ENCODE measurements at regions not wholly inside any gene's neighbourhood (a gene's known extent, or its start where the extent isn't known, plus 50 kb on each side); places are given as distances from the start of the nearest gene placed in this dataset.
"Not testable (repeated sequence)": the region's sequence is repeated elsewhere in the genome, so short reads cannot be mapped to it uniquely, and the experiment has no call there.

- Histone ChIP-seq H3K36me3 (ENCODE audit: control insufficient read depth, insufficient read depth, low read length) (no peaks in the 10 kb centered on the region), H3K79me2 (no peaks in the 10 kb centered on the region), H3K4me2 (ENCODE audit: low read length) (no peak overlapping the region), H2AFZ (no peak overlapping the region), H3K4me3 (ENCODE audit: low read depth, low read length) (no peak overlapping the region), H3K9me3 (ENCODE audit: control insufficient read depth, low read length) (no peaks in the 10 kb centered on the region), H3K4me1 (no peaks in the 10 kb centered on the region), H3K9ac (no peak overlapping the region), H3K27ac (no peak overlapping the region), H3K27me3 (ENCODE audit: control insufficient read depth, insufficient read depth, low read length) (no peaks in the 10 kb centered on the region)
- no peak for TF ChIP-seq CTCF (IDR thresholded peaks at IDR 0.05)
These were observed 209.7 kb downstream of the SLITRK1 start for GRCh38 chr13:83672612-83673011.

- no peaks in the 10 kb centered on the region for H3K79me2 ChIP-seq
- TF ChIP-seq CTCF (IDR thresholded peaks at IDR 0.05) = no peak
- H3K27me3 ChIP-seq (ENCODE audit: control insufficient read depth, insufficient read depth, low read length) = no peaks in the 10 kb centered on the region
- no peak overlapping the region for H3K4me3 ChIP-seq (ENCODE audit: low read depth, low read length)
- H3K4me1 ChIP-seq = no peaks in the 10 kb centered on the region
- no peak overlapping the region for H3K9ac ChIP-seq
- no peaks in the 10 kb centered on the region for H3K9me3 ChIP-seq (ENCODE audit: control insufficient read depth, low read length)
- H3K36me3 ChIP-seq (ENCODE audit: control insufficient read depth, insufficient read depth, low read length) = no peaks in the 10 kb centered on the region
- no peak overlapping the region for H2AFZ ChIP-seq
- no peak overlapping the region for H3K4me2 ChIP-seq (ENCODE audit: low read length)
- no peak overlapping the region for H3K27ac ChIP-seq
These were observed 214.7 kb downstream of the SLITRK1 start for GRCh38 chr13:83667606-83668005.

- Histone ChIP-seq H3K27ac (no peak overlapping the region), H3K4me1 (no peaks in the 10 kb centered on the region), H3K9me3 (ENCODE audit: control insufficient read depth, low read length) (no peaks in the 10 kb centered on the region), H3K4me3 (ENCODE audit: low read depth, low read length) (no peak overlapping the region), H3K4me2 (ENCODE audit: low read length) (no peak overlapping the region), H3K9ac (no peak overlapping the region), H3K79me2 (no peaks in the 10 kb centered on the region), H3K36me3 (ENCODE audit: control insufficient read depth, insufficient read depth, low read length) (no peaks in the 10 kb centered on the region), H2AFZ (no peak overlapping the region), H3K27me3 (ENCODE audit: control insufficient read depth, insufficient read depth, low read length) (no peaks in the 10 kb centered on the region)
- no peak for TF ChIP-seq CTCF (IDR thresholded peaks at IDR 0.05)
These were observed 216.1 kb downstream of the SLITRK1 start for GRCh38 chr13:83666141-83666540.

DNA sequence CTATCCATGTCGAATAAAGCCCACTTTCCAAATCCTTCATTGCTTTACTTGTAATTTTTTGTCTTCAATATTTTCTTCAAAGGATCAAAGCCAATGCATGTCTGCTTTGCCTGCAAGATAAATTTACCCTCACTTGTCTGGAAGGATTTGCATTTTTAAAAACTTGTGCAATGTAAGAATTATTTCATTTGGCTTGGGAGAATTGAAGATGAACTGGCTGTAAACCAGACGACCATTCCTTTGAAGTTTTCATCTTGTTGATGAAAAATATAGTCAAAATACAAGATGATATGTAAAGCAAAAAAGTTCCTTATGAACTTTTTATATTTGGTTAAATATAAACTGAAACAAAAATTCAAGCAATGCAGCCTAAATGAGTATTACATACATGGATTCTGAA lies 225.0 kb downstream of the SLITRK1 start:
- Histone ChIP-seq H3K9ac (no peak overlapping the region), H3K79me2 (no peaks in the 10 kb centered on the region), H2AFZ (no peak overlapping the region), H3K4me3 (ENCODE audit: low read depth, low read length) (no peak overlapping the region), H3K9me3 (ENCODE audit: control insufficient read depth, low read length) (no peaks in the 10 kb centered on the region), H3K36me3 (ENCODE audit: control insufficient read depth, insufficient read depth, low read length) (no peaks in the 10 kb centered on the region), H3K4me1 (no peaks in the 10 kb centered on the region), H3K27ac (no peak overlapping the region), H3K27me3 (ENCODE audit: control insufficient read depth, insufficient read depth, low read length) (no peaks in the 10 kb centered on the region), H3K4me2 (ENCODE audit: low read length) (no peak overlapping the region)
- no peak for TF ChIP-seq CTCF (IDR thresholded peaks at IDR 0.05)

- H2AFZ ChIP-seq; H3K36me3 ChIP-seq (ENCODE audit: control insufficient read depth, insufficient read depth, low read length); H3K27me3 ChIP-seq (ENCODE audit: control insufficient read depth, insufficient read depth, low read length); H3K4me3 ChIP-seq (ENCODE audit: low read depth, low read length); H3K9ac ChIP-seq; H3K9me3 ChIP-seq (ENCODE audit: control insufficient read depth, low read length); H3K79me2 ChIP-seq; H3K4me1 ChIP-seq; H3K4me2 ChIP-seq (ENCODE audit: low read length); H3K27ac ChIP-seq: not testable (repeated sequence)
These were observed 239.7 kb downstream of the SLITRK1 start for GRCh38 chr13:83642617-83643016.
